Smooth muscle cell (in vitro differentiated cells): ENCODE measurements at regions not wholly inside any gene's neighbourhood (a gene's known extent, or its start where the extent isn't known, plus 50 kb on each side); places are given as distances from the start of the nearest gene placed in this dataset.
A peak's percentile ranks its signal among the peaks of the same experiment; 100 is the strongest.

ENCODE experiments used
- DNase-seq: peaks from one replicate; lab custom pipeline; 2025; ENCODE audit not compliant: unreplicated experiment; lab: John Stamatoyannopoulos, UW
- H2AFZ ChIP-seq: fragments of 200-600 bp; sonication (generic); 2 replicates; pipeline ENCODE4 v1.6.0; 2016; ENCODE audit warnings: antibody characterized with exemption, low read depth, mild to moderate bottlenecking
- H3F3A ChIP-seq: fragments of 200-600 bp; sonication (generic); 2 replicates; pipeline ENCODE4 v1.6.0; 2017; ENCODE audit warnings: antibody characterized with exemption, low read depth
- H3K27ac ChIP-seq: fragments of 200-600 bp; sonication (generic); 2 replicates; pipeline ENCODE4 v1.5.1; 2016; ENCODE audit warnings: low read depth, mild to moderate bottlenecking
- H3K27me3 ChIP-seq: fragments of 200-600 bp; sonication (generic); 2 replicates; pipeline ENCODE4 v1.6.1; 2016; ENCODE audit warnings: low read depth, mild to moderate bottlenecking
- H3K36me3 ChIP-seq: fragments of 200-600 bp; sonication (generic); 2 replicates; pipeline ENCODE4 v1.5.1; 2016; ENCODE audit warnings: low read depth
- H3K4me1 ChIP-seq: fragments of 200-600 bp; sonication (generic); 2 replicates; pipeline ENCODE4 v1.5.1; 2016; ENCODE audit warnings: low read depth
- H3K4me2 ChIP-seq: fragments of 200-600 bp; sonication (generic); 2 replicates; pipeline ENCODE4 v1.6.0; 2016; ENCODE audit warnings: mild to moderate bottlenecking
- H3K4me3 ChIP-seq: fragments of 200-600 bp; sonication (generic); 2 replicates; pipeline ENCODE4 v1.5.1; 2016; ENCODE audit warnings: mild to moderate bottlenecking
- H3K79me2 ChIP-seq: fragments of 200-600 bp; sonication (generic); 2 replicates; pipeline ENCODE4 v1.6.0; 2016; ENCODE audit warnings: low read depth, mild to moderate bottlenecking
- H3K9ac ChIP-seq: fragments of 200-600 bp; sonication (generic); 2 replicates; pipeline ENCODE4 v1.6.0; 2016; ENCODE audit warnings: low read depth
- H3K9me3 ChIP-seq: fragments of 200-600 bp; sonication (generic); replicated peaks from 2 replicates; pipeline ENCODE4 v1.5.1; 2016; ENCODE audit warnings: low read depth
- H4K20me1 ChIP-seq: fragments of 200-600 bp; sonication (generic); 2 replicates; pipeline ENCODE4 v1.6.0; 2016; ENCODE audit warnings: low read depth
- CTCF ChIP-seq: fragments of 200-600 bp; sonication (generic); IDR thresholded peaks from 2 replicates; pipeline ENCODE4 v1.5.1; 2017; ENCODE audit warnings: borderline replicate concordance, mild to moderate bottlenecking, antibody characterized with exemption; ENCODE audit not compliant: insufficient read depth, poor library complexity, severe bottlenecking
- WGBS: methylation state at CpG from one replicate; pipeline ENCODE4 v1.1.7; 2016; ENCODE audit warnings: low lambda C conversion rate; 5-methylcytosine and 5-hydroxymethylcytosine counted together

GRCh38 chr2:82641598-82642180 lies 1817.4 kb downstream of the SUCLG1 start:
- WGBS: 89% methylated on average over 2 of the region's 2 CpGs

GRCh38 chr2:82636402-82637020 lies 1822.6 kb downstream of the SUCLG1 start:
- no peaks in the 10 kb centered on the region for H3K9me3 ChIP-seq
- no peak for TF ChIP-seq CTCF
- WGBS: 37% methylated on average over 3 of the region's 3 CpGs

More at GRCh38 chr2:82641598-82642180, 1817.4 kb downstream of the SUCLG1 start:
- H2AFZ ChIP-seq: no peak overlapping the region
- H3K4me2 ChIP-seq: no peak overlapping the region
- H3F3A ChIP-seq: no peaks in the 10 kb centered on the region
- DNase-seq: no peak
- no peak overlapping the region for H3K4me3 ChIP-seq
- no peaks in the 10 kb centered on the region for H4K20me1 ChIP-seq
- no peaks in the 10 kb centered on the region for H3K36me3 ChIP-seq
- no peak overlapping the region for H3K9ac ChIP-seq
- H3K79me2 ChIP-seq: no peaks in the 10 kb centered on the region
- no peaks in the 10 kb centered on the region for H3K4me1 ChIP-seq
- TF ChIP-seq CTCF: no peak
- H3K27me3 ChIP-seq: no peaks in the 10 kb centered on the region
- H3K27ac ChIP-seq: no peak overlapping the region
- peaks cover 3% of the 10 kb centered on the region for H3K9me3 ChIP-seq

DNA sequence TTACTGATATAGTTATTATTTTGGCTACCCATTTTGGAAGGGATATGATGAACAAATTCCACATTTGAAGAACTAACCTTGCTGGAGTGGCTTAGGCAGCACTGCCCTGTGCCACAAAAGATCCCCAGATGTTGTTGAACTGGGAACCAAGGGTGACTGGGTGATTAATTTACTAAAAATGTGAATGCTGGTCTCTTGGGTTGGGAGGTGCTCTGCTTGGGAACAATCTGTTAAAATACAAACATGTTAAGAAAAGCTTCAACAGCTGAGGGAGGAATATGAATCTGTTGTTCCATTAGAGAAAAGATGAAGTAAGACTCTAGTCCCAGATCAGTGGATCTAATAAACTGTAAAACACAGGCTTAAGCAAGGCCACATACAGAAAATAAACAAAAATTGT lies 1860.1 kb downstream of the SUCLG1 start:
- Histone ChIP-seq H3K79me2 (no peaks in the 10 kb centered on the region), H3F3A (no peaks in the 10 kb centered on the region), H3K36me3 (no peaks in the 10 kb centered on the region), H3K4me1 (no peaks in the 10 kb centered on the region), H4K20me1 (no peaks in the 10 kb centered on the region), H3K9me3 (no peaks in the 10 kb centered on the region), H3K27ac (no peak overlapping the region), H3K4me2 (no peak overlapping the region), H3K4me3 (no peak overlapping the region), H3K9ac (no peak overlapping the region), H3K27me3 (no peaks in the 10 kb centered on the region), H2AFZ (no peak overlapping the region)
- DNase-seq: no peak
- no peak for TF ChIP-seq CTCF

More at GRCh38 chr2:82636402-82637020, 1822.6 kb downstream of the SUCLG1 start:
- peak overlapping the region; percentile 49 for H3K4me2 ChIP-seq
- H3K4me3 ChIP-seq: no peak overlapping the region
- no peaks in the 10 kb centered on the region for H3K36me3 ChIP-seq
- H3K4me1 ChIP-seq: no peaks in the 10 kb centered on the region
- no peaks in the 10 kb centered on the region for H3K79me2 ChIP-seq
- no peak overlapping the region for H3K27ac ChIP-seq
- H3F3A ChIP-seq: no peaks in the 10 kb centered on the region
- no peaks in the 10 kb centered on the region for H3K27me3 ChIP-seq
- no peaks in the 10 kb centered on the region for H4K20me1 ChIP-seq
- DNase-seq: no peak
- H2AFZ ChIP-seq: no peak overlapping the region
- no peak overlapping the region for H3K9ac ChIP-seq

DNA sequence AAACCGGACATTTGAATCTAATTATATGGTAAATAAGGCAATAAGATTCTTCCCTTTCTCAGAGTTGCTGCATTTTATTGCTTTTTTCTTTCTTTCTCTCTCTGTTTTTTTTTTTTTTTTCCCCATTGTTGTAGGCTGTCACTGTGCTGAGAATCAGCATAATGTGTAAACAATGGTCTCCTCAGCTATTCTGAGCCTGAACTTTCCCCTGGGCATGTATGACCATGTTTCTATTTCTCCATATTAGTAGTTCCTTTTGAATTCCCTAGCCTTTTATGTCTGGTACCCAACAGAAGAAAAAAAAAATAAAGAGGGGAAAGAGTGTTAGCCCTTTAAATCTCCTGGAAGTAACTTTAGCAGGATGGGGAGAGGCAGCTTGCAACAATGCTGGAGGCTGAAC lies 1862.5 kb downstream of the SUCLG1 start:
- no peaks in the 10 kb centered on the region for H4K20me1 ChIP-seq
- H3K4me1 ChIP-seq: no peaks in the 10 kb centered on the region
- H3F3A ChIP-seq: no peaks in the 10 kb centered on the region
- no peaks in the 10 kb centered on the region for H3K36me3 ChIP-seq
- WGBS: 91% methylated on average over 1 of the region's 1 CpG
- no peaks in the 10 kb centered on the region for H3K27me3 ChIP-seq
- no peak for TF ChIP-seq CTCF
- DNase-seq: no peak
- no peak overlapping the region for H3K4me2 ChIP-seq
- H3K79me2 ChIP-seq: no peaks in the 10 kb centered on the region
- H3K4me3 ChIP-seq: no peak overlapping the region
- H2AFZ ChIP-seq: no peak overlapping the region
- H3K9me3 ChIP-seq: no peaks in the 10 kb centered on the region
- H3K27ac ChIP-seq: no peak overlapping the region
- no peak overlapping the region for H3K9ac ChIP-seq
